Fibroblast of lung (primary cell): ENCODE measurements at regions not wholly inside any gene's neighbourhood (a gene's known extent, or its start where the extent isn't known, plus 50 kb on each side); places are given as distances from the start of the nearest gene placed in this dataset.

ENCODE experiments used
- DNase-seq, 2 donors: peaks; one replicate each; pipeline versions ENCODE4 v3.0.0 to v3.0.0-alpha.2; 2010; ENCODE audit warnings: low read depth in 2 of 2
- H2AFZ ChIP-seq: 2 replicates; pipeline ENCODE4 v1.5.1; 2012; ENCODE audit warnings: low read length, control low read depth, inconsistent platforms
- H3K27ac ChIP-seq: 2 replicates; pipeline ENCODE4 v1.5.1; 2011; ENCODE audit warnings: low read length, control low read depth; ENCODE audit not compliant: insufficient read depth
- H3K27me3 ChIP-seq: 2 replicates; pipeline ENCODE4 v1.5.1; 2011; ENCODE audit warnings: mild to moderate bottlenecking, low read length; ENCODE audit not compliant: control insufficient read depth, insufficient read depth
- H3K36me3 ChIP-seq: 2 replicates; pipeline ENCODE4 v1.5.1; 2011; ENCODE audit warnings: low read length; ENCODE audit not compliant: control insufficient read depth, insufficient read depth
- H3K4me1 ChIP-seq: 2 replicates; pipeline ENCODE4 v1.5.1; 2011; ENCODE audit warnings: low read length; ENCODE audit not compliant: control insufficient read depth, insufficient read depth; ENCODE audit errors: extremely low read depth
- H3K4me2 ChIP-seq: 2 replicates; pipeline ENCODE4 v1.5.1; 2011; ENCODE audit warnings: low read length, control low read depth; ENCODE audit not compliant: insufficient read depth; ENCODE audit errors: extremely low read depth
- H3K4me3 ChIP-seq, 4 experiments: fragments of 200-600 bp in 1 of 4; sonication (generic) in 1 of 4; replicated peaks in 1 of 4; 2 replicates each; pipeline ENCODE4 v1.5.1; 2011 to 2016; ENCODE audit warnings: low read length in 4 of 4, low read depth in 3 of 4, mild to moderate bottlenecking in 3 of 4, control low read depth in 2 of 4, inconsistent platforms in 1 of 4, mixed read lengths in 1 of 4; ENCODE audit not compliant: insufficient read depth in 1 of 4; ENCODE audit errors: control extremely low read depth in 1 of 4
- H3K79me2 ChIP-seq: 2 replicates; pipeline ENCODE4 v1.5.1; 2012; ENCODE audit warnings: mild to moderate bottlenecking, low read length, inconsistent platforms; ENCODE audit not compliant: control insufficient read depth, insufficient read depth
- H3K9ac ChIP-seq: 2 replicates; pipeline ENCODE4 v1.5.1; 2011; ENCODE audit warnings: mild to moderate bottlenecking, low read length, control low read depth; ENCODE audit not compliant: insufficient read depth
- H3K9me3 ChIP-seq: 2 replicates; pipeline ENCODE4 v1.5.1; 2012; ENCODE audit warnings: low read depth, low read length; ENCODE audit not compliant: control insufficient read depth, insufficient read depth
- H4K20me1 ChIP-seq: 2 replicates; pipeline ENCODE4 v1.5.1; 2011; ENCODE audit warnings: low read length; ENCODE audit not compliant: control insufficient read depth, insufficient read depth; ENCODE audit errors: extremely low read depth
- CTCF ChIP-seq, 2 donors: IDR thresholded peaks in 1 of 2; conservative IDR thresholded peaks in 1 of 2; 1 replicate in 1 of 2; 2 replicates in 1 of 2; pipeline ENCODE4 v1.5.1; 2011 to 2012; ENCODE audit warnings: low read length in 2 of 2, control low read depth in 1 of 2, inconsistent platforms in 1 of 2, low read depth in 1 of 2, mild to moderate bottlenecking in 1 of 2
- EZH2 ChIP-seq: IDR thresholded peaks from 2 replicates; pipeline ENCODE4 v1.5.1; 2012; ENCODE audit warnings: low read length, control low read depth, mild to moderate bottlenecking; ENCODE audit errors: missing control alignments

GRCh38 chr20:24880356-24880755 lies 68.7 kb upstream of the CST7 start:
- Histone ChIP-seq H4K20me1 (no peaks in the 10 kb centered on the region), H3K79me2 (no peaks in the 10 kb centered on the region), H3K27ac (no peak overlapping the region), H3K9ac (no peak overlapping the region), H2AFZ (no peak overlapping the region), H3K4me2 (no peak overlapping the region), H3K27me3 (no peaks in the 10 kb centered on the region), H3K9me3 (no peaks in the 10 kb centered on the region), H3K4me1 (no peaks in the 10 kb centered on the region), H3K4me3 (no peak overlapping the region), H3K36me3 (no peaks in the 10 kb centered on the region)
- no peak for DNase-seq
- no peak for TF ChIP-seq CTCF (conservative IDR thresholded peaks at IDR 0.05 in 1 of 2, IDR thresholded peaks at IDR 0.05 in 1 of 2; ENCODE audit: low read depth in 1 of 2, low read length in 2 of 2)
- no peak for TF ChIP-seq EZH2

GRCh38 chr20:24890286-24890685 lies 58.8 kb upstream of the CST7 start:
- H3K4me3 ChIP-seq, result no peak overlapping the region
- no peak for DNase-seq
- no peak overlapping the region for H3K9ac ChIP-seq
- no peak for TF ChIP-seq EZH2
- no peak for TF ChIP-seq CTCF (conservative IDR thresholded peaks at IDR 0.05 in 1 of 2, IDR thresholded peaks at IDR 0.05 in 1 of 2; ENCODE audit: low read depth in 1 of 2, low read length in 2 of 2)
- H3K4me1 ChIP-seq, result no peaks in the 10 kb centered on the region
- H3K4me2 ChIP-seq, result no peak overlapping the region
- H2AFZ ChIP-seq, result no peak overlapping the region
- H3K79me2 ChIP-seq, result no peaks in the 10 kb centered on the region
- H4K20me1 ChIP-seq, result no peaks in the 10 kb centered on the region
- H3K36me3 ChIP-seq, result no peaks in the 10 kb centered on the region
- no peak overlapping the region for H3K27ac ChIP-seq
- no peaks in the 10 kb centered on the region for H3K9me3 ChIP-seq
- H3K27me3 ChIP-seq, result no peaks in the 10 kb centered on the region

GRCh38 chr20:24891546-24892393 lies 57.3 kb upstream of the CST7 start:
- DNase-seq, result no peak
- TF ChIP-seq EZH2 (no peak), CTCF (conservative IDR thresholded peaks at IDR 0.05 in 1 of 2, IDR thresholded peaks at IDR 0.05 in 1 of 2; ENCODE audit: low read depth in 1 of 2, low read length in 2 of 2) (no peak)
- Histone ChIP-seq H3K9ac (no peak overlapping the region), H3K27me3 (no peaks in the 10 kb centered on the region), H4K20me1 (no peaks in the 10 kb centered on the region), H3K4me1 (no peaks in the 10 kb centered on the region), H3K27ac (no peak overlapping the region), H3K4me3 (no peak overlapping the region), H3K36me3 (no peaks in the 10 kb centered on the region), H2AFZ (no peak overlapping the region), H3K79me2 (no peaks in the 10 kb centered on the region), H3K9me3 (no peaks in the 10 kb centered on the region), H3K4me2 (no peak overlapping the region)
